Right lobe of liver (tissue), 6 donors: ENCODE measurements at regions not wholly inside any gene's neighbourhood (a gene's known extent, or its start where the extent isn't known, plus 50 kb on each side); places are given as distances from the start of the nearest gene placed in this dataset.

Experiments used
- ATAC-seq, 4 donors: fragments of 200-7000 bp; cut with Tn5 transposase; one replicate each; pipeline ENCODE4 v1.9.1; 2020; ENCODE audit warnings: mild to moderate bottlenecking in 4 of 4, moderate library complexity in 4 of 4
- DNase-seq, 3 donors: peaks; one replicate each; pipeline ENCODE4 v3.0.0-alpha.2; 2020
- H3K27ac ChIP-seq, 3 donors: fragments of 200-600 bp; one replicate each; pipeline ENCODE4 v1.8.0; 2022
- H3K27me3 ChIP-seq, 2 donors: fragments of 200-600 bp; one replicate each; pipeline ENCODE4 v1.8.0; 2022
- H3K36me3 ChIP-seq, 4 donors: fragments of 200-600 bp; sonication (generic) in 1 of 4; one replicate each; pipeline versions ENCODE4 v1.5.1 to v1.8.0; 2017 to 2022; ENCODE audit warnings: control low read depth in 1 of 4
- H3K4me1 ChIP-seq, 4 donors: fragments of 200-600 bp; sonication (generic) in 1 of 4; one replicate each; pipeline versions ENCODE4 v1.5.1 to v1.8.0; 2017 to 2022; ENCODE audit warnings: control low read depth in 1 of 4
- H3K4me3 ChIP-seq, 3 donors: fragments of 200-600 bp; one replicate each; pipeline ENCODE4 v1.8.0; 2022
- H3K9me3 ChIP-seq, 4 donors: fragments of 200-600 bp; sonication (generic) in 1 of 4; one replicate each; pipeline versions ENCODE4 v1.5.1 to v1.8.0; 2017 to 2022; ENCODE audit warnings: control low read depth in 1 of 4
- POLR2A ChIP-seq: fragments of 450-650 bp; IDR thresholded peaks from one replicate; pipeline ENCODE4 v1.6.1; 2017; ENCODE audit warnings: antibody characterized with exemption, mild to moderate bottlenecking
- WGBS: methylation state at CpG from one replicate; pipeline ENCODE4 v1.1.6; 2018; ENCODE audit warnings: low coverage, low lambda C conversion rate; ENCODE audit not compliant: insufficient coverage; ENCODE audit errors: missing lambda C conversion rate; 5-methylcytosine and 5-hydroxymethylcytosine counted together
- intact Hi-C, 2 donors: fragments of 100-400 bp; cut with DNase I; formaldehyde crosslinking; loops; one replicate each; pipeline versions ENCODE4 v1.11.2 to v1.14.1; 2022
- TF ChIP-seq, protein P1 (sequence below), 4 donors: fragments of 200-600 bp in 3 of 4; fragments of 450-650 bp in 1 of 4; IDR thresholded peaks; one replicate each; pipeline versions ENCODE4 v1.5.1 to v1.8.0; 2016 to 2022; ENCODE audit warnings: antibody characterized with exemption in 4 of 4, mild to moderate bottlenecking in 2 of 4
- donor health status: DM: no; HTN: yes; CAD: no.
- donor health status: DM: no; HTN: no; CAD: no.
- donor health status: DM: no; HTN: no; CAD: no.
- donor health status: DM: no; HTN: yes; CAD: no.
- donor health status: DM: no; HTN: yes; CAD: no.

- Histone ChIP-seq H3K9me3 (no peaks in the 10 kb centered on the region), H3K4me1 (no peaks in the 10 kb centered on the region), H3K36me3 (no peaks in the 10 kb centered on the region), H3K27me3 (no peaks in the 10 kb centered on the region), H3K4me3 (no peak overlapping the region), H3K27ac (no peak overlapping the region)
- ATAC-seq (peak in 1 of 4 donors; percentile 85), DNase-seq (no peak)
- TF ChIP-seq, protein P1, sequence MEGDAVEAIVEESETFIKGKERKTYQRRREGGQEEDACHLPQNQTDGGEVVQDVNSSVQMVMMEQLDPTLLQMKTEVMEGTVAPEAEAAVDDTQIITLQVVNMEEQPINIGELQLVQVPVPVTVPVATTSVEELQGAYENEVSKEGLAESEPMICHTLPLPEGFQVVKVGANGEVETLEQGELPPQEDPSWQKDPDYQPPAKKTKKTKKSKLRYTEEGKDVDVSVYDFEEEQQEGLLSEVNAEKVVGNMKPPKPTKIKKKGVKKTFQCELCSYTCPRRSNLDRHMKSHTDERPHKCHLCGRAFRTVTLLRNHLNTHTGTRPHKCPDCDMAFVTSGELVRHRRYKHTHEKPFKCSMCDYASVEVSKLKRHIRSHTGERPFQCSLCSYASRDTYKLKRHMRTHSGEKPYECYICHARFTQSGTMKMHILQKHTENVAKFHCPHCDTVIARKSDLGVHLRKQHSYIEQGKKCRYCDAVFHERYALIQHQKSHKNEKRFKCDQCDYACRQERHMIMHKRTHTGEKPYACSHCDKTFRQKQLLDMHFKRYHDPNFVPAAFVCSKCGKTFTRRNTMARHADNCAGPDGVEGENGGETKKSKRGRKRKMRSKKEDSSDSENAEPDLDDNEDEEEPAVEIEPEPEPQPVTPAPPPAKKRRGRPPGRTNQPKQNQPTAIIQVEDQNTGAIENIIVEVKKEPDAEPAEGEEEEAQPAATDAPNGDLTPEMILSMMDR (IDR thresholded peaks at IDR 0.05) = no peak
- no peak for TF ChIP-seq POLR2A
- intact Hi-C loops = no loop called here
- 83% methylated on average over 1 of the region's 1 CpG for WGBS
Observed at GRCh38 chr3:20680990-20681628, 495.1 kb upstream of the SGO1 start.

GRCh38 chr3:20673866-20674265, 487.9 kb upstream of the SGO1 start:
- intact Hi-C loops = no loop called here
- DNase-seq (no peak), ATAC-seq (no peak)
- no peak overlapping the region for H3K27ac ChIP-seq
- TF ChIP-seq POLR2A = no peak
- TF ChIP-seq, protein P1 (IDR thresholded peaks at IDR 0.05) = no peak
- WGBS = 73% methylated on average over 1 of the region's 1 CpG
- H3K4me3 ChIP-seq = no peak overlapping the region
- H3K36me3 ChIP-seq = no peaks in the 10 kb centered on the region
- H3K4me1 ChIP-seq = no peaks in the 10 kb centered on the region
- no peaks in the 10 kb centered on the region for H3K27me3 ChIP-seq
- H3K9me3 ChIP-seq = no peaks in the 10 kb centered on the region

DNA sequence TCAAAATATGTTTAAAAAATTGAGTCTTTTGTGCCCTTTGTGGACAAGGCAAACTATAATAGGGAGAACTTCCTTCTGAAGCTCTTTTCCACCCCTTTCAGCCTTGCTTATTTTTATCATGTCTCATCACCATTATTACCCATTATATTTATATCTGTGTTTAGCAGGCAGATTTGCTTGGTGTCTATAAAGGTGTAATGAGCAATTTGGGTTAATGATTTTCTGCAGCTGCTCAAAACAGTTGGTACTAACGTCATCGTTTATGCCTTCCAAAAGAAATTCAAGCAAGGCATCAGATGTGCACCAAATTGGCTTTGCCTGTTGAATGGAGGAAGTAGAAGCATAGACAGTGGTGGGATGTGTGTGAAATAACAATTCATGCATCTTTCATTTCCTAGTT, 483.7 kb upstream of the SGO1 start:
- DNase-seq (no peak), ATAC-seq (no peak)
- H3K4me1 ChIP-seq = no peaks in the 10 kb centered on the region
- H3K4me3 ChIP-seq = no peak overlapping the region
- no peaks in the 10 kb centered on the region for H3K9me3 ChIP-seq
- 47% methylated on average over 2 of the region's 2 CpGs for WGBS
- no peaks in the 10 kb centered on the region for H3K27me3 ChIP-seq
- no peak overlapping the region for H3K27ac ChIP-seq
- no peak for TF ChIP-seq POLR2A
- TF ChIP-seq, protein P1 (IDR thresholded peaks at IDR 0.05) = no peak
- intact Hi-C loops = no loop called here
- no peaks in the 10 kb centered on the region for H3K36me3 ChIP-seq

GRCh38 chr3:20669184-20669583, 483.2 kb upstream of the SGO1 start:
- no peak for DNase-seq
- no peak for ATAC-seq
- Histone ChIP-seq H3K27me3 (no peaks in the 10 kb centered on the region), H3K4me3 (no peak overlapping the region), H3K36me3 (no peaks in the 10 kb centered on the region), H3K9me3 (no peaks in the 10 kb centered on the region), H3K4me1 (no peaks in the 10 kb centered on the region), H3K27ac (no peak overlapping the region)
- 38% methylated on average over 3 of the region's 5 CpGs for WGBS
- intact Hi-C loops = no loop called here
- TF ChIP-seq POLR2A = no peak
- TF ChIP-seq, protein P1 (IDR thresholded peaks at IDR 0.05) = no peak

DNA sequence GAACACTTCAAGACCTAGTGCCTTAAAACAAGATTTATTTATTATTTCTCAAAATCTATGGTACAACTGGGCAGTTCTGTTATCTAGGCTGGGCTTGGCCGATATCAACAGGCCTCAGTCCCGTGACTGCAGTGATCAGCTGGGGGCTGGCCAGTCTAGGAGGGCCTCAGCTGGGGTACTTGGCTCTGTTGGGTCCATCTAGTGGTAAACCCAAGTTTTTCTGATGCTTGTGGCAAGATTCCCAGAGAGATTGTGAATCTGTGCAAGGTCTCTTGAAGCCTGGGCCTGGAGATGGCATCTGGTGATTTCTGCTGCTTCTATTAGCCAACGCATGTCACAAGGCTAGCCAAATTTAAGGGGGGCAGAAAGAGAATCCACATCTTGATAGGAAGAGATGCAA, 482.4 kb upstream of the SGO1 start:
- Histone ChIP-seq H3K36me3 (no peaks in the 10 kb centered on the region), H3K4me3 (no peak overlapping the region), H3K27ac (no peak overlapping the region), H3K4me1 (no peaks in the 10 kb centered on the region), H3K9me3 (no peaks in the 10 kb centered on the region), H3K27me3 (no peaks in the 10 kb centered on the region)
- intact Hi-C loops = no loop called here
- DNase-seq (no peak), ATAC-seq (no peak)
- TF ChIP-seq, protein P1 (IDR thresholded peaks at IDR 0.05) = no peak
- WGBS = 73% methylated on average over 3 of the region's 3 CpGs
